HG02642 (cell line): ENCODE measurements at regions not wholly inside any gene's neighbourhood (a gene's known extent, or its start where the extent isn't known, plus 50 kb on each side); places are given as distances from the start of the nearest gene placed in this dataset.

Experiments
- ATAC-seq: cut with Tn5 transposase; IDR thresholded peaks from one replicate; pipeline ENCODE4 v1.9.1; 2021; ENCODE audit warnings: mild to moderate bottlenecking; ENCODE audit not compliant: unreplicated experiment, poor library complexity

DNA sequence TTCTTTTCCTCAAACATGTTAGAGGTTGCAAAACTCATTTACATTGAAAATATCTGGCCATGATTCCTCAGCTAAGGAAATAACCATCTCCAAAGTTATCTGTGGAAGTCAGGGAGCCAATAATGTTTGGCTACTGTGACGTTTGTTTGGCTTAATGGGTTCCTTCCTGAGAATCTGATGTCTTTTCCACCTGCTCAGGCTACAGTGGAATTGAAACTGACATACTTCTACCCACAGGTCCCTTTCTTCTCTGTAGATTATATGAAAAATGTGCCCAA is 221.1 kb upstream of the XYLT1 start:
- no peak for ATAC-seq

DNA sequence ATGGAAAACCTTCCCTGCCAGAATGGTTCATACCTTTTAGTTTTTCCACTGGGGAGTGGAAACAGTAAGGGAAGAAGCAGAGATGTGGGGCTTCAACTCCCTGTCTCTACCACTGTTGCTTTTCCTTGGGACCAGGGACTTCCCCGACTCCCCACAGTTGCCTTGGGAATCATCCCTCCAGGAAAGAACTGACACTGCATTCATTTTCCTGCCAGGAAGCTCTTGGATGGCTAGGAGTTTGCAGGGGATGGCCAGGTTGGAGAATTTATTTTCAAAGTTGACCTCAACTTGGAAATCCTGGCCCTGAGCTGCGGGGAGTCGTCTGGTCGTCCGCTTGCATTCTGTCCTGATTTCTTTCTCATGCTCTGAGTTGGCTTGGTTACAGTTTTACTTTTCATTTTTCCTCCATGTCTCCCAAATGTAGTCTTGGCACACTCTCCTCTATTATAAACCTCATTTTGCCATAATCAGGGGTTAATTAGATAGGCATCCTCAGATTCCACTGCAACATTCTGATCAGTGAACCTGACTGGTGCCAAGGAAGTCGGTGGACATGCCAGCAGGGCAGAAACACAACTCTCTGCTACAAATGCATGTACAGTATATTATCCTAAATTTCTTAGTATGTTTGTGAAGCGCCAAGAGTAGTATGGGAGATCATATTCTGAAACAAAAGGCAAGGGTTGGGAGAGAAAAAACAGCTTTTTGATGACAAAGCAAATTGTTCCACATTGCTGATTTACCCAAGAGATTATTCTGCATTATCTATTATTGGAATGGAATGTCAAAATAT is 220.5 kb upstream of the XYLT1 start:
- ATAC-seq, result no peak

DNA sequence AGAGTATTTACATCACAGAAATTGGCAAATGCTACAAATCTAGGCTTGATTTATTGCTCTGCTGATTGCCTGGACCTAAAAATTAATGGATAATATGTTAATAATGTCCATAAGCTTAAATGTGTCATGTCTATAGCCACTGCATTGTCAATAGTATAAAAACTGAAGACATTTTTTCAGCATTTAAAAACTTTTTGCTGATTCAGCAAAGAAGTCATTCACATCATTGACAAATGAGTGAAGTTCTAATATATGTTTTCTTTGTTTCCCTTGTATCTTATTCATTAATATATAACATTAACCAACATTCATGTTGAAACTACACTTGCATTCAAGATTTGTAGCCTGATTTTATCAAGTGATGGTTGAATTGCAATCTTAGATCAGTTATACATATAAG is 214.7 kb upstream of the XYLT1 start:
- ATAC-seq, result no peak

DNA sequence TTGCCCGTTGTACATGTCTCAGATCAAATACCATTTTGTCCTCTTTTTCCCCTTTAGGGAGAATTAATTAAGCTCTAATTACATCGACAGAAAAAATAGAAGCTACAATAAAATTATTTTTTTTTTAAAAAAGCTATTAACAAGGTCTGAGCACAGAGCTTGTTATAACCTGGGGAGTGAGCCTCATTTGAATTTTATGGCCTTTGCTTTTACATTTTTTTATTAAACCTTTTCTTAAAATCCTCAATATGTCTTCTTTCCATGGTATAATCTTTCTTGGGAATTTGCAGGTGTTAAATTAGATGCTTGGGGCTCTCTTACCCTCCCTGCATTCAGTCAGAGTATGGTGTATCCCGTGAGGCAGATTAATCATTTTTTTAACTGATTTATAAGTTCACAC is 212.5 kb upstream of the XYLT1 start:
- no peak for ATAC-seq

DNA sequence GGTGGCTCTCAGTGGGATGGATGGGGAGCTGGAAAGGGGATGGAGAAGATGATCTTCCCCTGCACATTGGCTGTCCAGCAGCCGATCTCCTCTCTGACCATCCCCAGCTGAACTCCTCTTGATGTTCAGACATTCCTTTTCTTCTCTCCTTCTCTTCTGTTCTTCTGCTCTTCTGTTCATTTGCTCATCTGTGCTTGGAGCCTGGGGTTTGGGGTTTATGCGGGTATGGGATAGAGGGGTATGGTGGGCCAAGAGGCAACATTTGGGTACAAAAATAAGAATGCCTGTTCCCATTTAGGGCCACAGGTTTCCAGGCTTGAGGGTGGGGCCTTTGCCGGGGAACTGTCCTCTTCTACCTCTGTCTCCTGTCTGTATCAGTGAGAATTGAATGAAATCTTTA is 205.4 kb upstream of the XYLT1 start:
- no peak for ATAC-seq

DNA sequence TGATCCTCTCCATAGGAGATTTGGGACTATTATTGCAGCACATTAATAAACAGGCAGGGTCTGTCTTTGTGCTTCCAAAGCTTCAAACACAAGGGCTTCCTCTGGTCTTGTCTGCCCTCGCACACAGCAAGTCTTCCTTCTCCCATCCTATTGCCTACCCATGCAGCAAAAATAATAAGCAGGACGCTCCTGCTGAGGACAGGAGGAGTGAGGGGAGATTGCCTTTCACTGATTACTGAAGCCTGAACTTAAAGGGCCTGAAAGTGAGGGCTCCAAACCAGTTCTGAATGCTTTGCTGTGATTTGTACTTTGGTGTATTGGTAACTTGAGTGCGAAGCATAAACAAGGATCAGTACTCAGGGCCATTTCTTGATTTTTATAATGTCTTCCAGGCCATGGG is 197.6 kb upstream of the XYLT1 start:
- ATAC-seq, result no peak

DNA sequence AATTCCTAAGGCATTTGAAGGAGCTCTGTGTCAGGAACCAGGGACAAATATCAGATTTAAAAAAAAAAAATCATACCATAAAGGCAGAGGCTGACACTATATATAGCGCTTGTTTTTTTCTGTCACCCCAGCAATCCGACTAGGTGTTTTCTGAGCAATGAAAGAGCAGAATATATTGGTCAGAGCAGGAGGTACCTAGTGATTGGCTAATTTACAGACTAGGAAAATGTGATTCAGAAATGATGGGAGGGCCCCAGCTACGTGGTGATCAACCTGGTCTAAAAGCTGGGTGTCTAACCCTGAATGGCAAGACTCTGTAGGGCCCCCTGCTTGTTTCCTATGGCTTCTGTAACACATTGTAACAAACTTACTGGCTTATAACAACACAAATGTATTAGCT is 195.5 kb upstream of the XYLT1 start:
- no peak for ATAC-seq

DNA sequence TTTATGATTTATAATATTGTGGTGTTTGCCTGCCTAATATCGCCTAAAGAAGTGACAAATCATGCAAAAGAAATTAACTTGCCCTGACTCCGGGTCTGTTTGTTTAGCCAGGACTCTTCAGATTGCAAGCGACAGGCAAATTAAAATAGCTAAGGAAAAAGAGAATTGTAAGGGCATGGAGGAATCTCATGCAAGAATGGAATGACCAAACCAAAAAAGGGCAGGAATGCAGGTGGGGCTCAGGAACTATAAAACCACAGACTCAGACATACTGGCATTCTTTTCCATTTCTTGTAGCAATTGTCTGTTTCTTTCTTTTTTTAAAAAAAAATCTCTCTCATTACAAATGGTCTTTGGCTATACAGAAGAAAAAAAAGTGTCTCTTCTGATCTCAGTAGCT is 188.1 kb upstream of the XYLT1 start:
- ATAC-seq, result no peak

DNA sequence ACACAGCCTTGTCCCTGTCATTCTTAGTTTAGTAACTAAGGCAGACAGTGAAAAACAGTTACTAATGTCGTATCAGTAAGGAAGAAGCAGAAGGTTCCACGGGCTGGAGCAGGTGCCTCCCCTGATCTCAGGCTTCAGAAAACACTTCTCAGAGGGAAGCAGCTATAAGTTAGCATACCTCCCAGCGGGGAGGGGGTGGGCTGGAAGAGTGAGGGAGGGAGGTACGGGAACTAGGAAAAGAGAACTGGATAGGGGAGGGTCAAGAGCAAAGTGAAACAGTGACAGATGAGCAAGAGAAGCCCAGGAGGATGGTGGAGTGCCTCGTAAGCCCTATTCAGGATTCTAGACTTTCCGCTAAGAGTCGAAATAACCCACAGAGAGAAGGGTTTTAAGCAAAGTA is 186.3 kb upstream of the XYLT1 start:
- ATAC-seq, result no peak

DNA sequence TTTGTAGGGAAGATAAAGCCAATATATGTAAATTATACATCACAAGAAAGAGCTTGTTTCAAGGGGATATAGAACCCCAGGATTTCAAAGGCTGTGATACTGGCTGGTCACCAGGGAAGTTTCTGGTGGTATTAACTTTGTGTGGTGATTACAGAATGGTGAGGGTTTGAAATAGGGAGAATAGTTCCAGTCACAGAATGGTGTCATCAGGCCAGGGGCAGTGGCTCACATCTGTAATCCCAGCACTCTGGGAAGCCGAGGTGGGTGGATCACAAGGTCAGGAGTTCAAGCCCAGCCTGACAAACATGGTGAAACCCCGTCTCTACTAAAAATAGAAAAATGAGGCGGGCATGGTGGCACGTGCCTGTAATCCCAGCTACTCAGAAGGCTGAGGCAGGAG is 183.8 kb upstream of the XYLT1 start:
- ATAC-seq, result no peak

DNA sequence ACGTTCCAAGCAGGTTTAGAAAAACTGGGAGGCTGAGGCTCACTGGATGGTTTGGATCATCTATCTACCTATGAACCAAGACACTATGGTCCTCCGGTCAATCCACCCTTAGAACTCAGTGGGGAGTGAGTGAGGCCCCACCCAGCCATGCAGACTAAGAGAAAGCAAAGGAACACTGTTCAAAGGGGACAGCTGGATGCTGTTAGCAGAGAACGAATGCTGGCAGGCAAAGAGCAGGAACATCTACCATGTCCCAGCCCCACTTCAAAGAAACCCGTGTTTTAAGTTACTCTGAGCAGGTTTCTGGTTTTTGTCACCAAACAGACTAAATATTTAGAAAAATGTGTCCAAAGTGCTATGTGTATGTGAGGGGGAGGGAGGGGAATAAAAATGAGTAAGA is 183.4 kb upstream of the XYLT1 start:
- ATAC-seq, result no peak

DNA sequence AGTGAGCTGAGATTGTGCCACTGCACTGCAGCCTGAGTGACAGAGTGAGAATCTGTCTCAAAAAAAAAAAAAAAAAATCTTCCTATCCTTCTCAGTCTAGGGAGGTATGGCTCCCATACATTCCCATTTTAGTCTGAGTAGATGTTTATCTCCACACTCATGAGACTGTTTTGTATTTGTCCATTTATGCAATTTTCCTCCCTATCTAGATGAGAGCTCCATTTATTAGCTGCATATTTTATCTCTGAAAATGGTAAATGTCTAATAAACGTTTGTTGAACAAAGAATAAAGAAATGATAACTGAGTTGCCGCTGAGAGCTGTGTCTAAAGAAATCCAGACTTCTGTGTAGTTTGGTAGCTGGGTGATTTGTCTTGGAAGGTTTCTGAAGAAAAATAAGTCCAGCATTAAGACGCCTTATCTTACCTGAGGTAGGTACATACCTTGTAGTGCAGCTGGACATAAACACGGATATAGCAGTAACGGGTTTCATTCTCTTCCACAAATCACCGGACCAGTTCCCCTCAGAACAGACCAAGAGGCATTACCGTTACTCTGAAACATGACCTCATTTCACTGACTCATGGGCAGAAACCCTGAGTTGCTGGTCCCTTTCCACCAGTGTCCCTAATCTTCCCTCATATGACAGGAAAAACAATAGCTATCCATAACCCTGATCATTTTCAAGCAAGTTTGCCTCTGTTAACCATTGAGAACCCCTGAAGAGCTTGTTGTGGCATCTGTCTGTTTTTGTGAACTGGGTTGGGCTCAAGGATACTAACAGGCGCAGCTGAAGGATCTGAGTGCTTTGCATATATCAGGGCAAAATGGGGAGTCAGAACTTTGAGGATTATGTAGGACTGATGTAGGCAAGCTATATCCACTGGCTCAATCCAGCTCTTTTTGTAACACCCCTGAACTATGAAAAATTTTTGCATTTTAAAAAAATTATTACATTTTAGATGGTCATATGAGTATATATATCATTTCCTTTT is 177.4 kb upstream of the XYLT1 start:
- no peak for ATAC-seq

DNA sequence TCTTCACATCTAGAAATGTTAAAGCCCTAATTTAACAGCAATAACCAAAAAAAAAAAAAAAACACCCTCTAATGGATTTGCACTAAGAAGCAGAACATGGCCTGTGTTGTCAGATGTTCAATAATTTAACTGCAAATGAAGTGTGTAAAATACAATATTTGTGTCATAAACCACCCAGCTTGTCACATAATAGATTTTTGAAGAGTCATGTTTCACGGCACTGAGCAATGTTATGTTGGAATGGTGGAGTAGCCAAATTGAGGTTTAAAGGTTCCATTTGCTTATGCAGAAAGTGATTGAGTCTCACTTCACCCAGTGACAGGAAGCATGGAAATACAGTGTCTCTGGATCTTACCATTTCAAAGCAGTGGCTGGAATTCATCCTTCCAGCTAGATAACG is 173.2 kb upstream of the XYLT1 start:
- no peak for ATAC-seq

DNA sequence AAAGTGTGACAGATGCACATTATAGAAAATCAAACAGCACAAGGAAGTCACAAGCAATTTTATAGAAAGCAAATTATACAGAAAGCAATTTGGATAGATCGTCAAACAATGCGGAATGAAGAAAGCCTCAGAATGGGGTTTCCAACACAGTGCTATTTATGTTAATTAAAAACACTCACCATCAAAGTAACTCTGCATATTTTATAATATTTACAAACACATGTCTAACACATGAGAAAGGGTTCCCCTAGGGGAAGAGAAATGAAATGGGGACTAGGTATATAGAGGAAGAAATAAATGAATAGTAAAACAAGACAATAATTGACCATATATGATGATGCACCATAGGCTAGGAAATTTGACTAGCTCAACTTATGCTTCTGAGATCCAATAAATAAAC is 171.2 kb upstream of the XYLT1 start:
- ATAC-seq, result no peak

DNA sequence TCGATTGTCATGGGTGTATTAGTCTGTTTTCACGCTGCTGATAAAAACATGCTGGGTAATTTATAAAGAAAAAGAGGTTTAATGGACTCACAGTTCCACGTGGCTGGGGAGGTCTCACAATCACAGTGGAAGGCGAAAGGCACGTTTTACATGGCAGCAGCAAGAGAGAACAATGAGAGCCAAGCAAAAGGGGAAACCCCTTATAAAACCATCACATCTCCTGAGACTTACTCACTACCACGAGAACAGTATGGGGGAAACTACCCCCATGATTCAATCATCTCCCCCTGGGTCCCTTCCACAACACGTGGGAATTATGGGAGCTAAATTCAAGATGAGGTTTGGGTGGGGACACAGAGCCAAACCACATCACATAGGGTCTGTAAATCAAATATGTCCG is 167.4 kb upstream of the XYLT1 start:
- no peak for ATAC-seq

DNA sequence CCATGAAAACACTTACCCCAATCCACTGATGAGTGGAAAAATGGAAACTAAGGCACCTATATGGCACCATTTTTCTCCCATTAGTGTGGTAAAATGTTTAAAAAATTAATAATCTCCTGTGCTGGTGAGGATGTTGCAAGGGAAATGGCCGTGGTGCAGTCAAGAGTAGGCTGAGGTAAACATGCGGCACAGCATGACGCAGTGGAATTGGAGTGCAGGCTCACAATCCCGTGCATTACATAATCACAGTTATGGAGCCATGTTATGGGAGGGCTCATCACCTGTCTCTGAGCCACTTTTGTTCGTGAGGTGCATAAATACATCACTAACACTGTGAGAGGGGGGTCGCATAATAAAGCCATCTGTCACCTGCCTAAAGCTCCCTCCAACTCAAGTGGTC is 164.4 kb upstream of the XYLT1 start:
- no peak for ATAC-seq

DNA sequence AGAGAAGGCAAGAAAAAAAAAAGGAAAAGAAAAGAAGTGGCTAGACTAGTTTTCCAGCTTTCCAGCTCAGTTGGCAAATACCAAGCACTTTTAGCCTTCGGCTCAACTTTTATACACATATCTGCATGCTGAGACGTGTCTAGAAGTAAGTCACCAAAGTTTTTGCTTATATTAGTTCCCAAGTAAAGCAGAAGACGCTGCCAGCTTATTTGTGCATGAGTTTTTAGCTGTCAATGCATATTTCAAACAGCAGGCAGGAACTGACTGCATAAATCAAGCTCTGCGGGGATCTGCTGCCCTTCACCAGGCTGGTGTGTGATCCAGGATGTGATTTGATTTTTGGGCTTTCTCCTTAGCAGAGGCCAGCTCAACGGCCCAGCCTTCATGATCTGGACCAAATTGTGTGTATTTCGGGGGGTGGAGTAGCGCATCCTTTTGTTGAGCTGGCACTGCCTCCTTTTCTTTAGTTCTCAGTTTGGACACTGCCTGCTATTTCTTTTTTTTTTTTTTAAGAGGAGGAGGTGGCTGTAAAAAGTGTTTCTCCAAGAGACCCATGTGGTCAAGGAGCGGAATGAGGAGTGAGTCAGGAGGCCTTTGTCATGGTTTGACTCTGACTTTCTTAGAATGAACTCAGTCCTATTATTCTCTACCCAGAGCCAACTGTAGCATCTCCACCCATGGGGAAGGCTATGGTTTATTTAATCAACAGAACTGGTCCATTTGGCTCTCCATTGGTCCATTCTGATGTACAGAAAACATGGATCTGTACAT is 162.6 kb upstream of the XYLT1 start:
- no peak for ATAC-seq

DNA sequence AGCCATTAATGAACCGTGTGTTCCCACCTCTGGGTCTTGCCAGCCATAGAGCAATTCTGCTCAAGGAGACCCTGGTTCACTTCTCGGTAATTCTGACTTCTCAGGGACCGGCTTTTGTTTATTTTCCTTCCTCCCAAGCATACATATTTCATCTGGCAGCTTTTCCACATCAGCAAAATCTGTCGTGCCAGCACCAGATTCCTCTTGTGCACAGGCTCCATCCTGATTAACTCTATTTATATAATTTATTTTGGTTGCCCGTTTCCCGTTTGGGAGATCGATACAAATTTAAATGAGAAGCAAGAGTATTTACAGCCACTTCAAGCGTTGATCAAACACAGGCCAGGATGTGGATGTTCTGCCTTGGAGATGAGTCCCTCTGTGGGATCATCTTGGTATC is 161.9 kb upstream of the XYLT1 start:
- no peak for ATAC-seq

DNA sequence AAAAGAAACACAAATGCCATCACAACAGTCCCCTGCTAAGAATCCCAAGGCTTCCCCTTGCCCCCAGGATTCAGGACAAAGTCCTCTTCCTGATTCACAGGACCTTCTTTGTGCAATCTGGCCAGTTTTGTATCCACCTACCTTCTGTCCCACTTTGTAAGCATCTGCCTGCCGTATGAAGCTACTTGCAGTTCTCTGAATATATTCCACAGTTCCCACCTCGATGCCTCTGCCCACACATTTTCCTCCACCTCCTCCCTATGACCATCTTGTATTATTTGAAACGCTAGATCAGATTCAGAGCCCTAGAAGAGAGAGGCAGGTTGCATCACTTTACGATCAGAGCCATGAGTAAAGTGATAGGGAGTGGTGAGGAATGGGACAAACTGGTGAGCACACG is 159.2 kb upstream of the XYLT1 start:
- ATAC-seq, result no peak

DNA sequence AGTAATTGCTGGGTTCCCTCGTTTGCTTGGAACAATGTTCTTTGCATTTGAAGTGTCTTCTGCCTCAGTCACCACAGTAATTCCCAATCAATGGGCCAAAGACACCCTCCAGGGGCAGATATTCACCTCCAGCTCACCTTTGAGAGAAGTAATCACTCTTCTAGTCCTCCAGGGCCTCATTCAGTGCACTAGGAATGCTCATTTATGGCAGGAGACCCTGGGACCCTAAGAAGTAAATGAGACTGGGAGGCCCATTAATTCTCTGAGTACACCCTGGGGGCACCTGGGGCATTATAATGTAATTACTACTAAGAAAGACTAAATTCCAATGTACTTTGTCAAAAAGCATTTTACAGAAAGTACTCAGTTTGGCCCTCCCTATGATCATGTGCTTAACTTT is 158.2 kb upstream of the XYLT1 start:
- no peak for ATAC-seq

DNA sequence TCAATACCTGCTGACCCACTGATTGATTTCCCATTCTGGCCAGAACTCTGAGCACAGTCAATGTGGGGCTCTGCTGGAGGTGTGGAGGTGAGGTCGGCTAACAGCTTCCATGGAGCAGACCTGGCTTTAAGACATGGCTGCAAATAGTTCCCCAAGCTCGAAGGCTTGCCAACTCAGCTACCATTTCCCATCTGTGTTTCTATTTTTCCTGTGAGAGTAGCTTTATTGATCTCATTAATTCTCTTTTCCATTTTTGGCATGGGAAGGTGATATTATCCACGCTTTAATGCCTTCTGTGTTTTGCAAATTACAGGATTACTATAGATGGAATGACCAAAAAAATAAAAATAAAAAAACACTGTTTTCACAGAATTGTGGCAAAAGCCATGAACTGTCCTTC is 151.6 kb upstream of the XYLT1 start:
- ATAC-seq, result no peak
